GM18519 (cell line): ENCODE measurements at regions not wholly inside any gene's neighbourhood (a gene's known extent, or its start where the extent isn't known, plus 50 kb on each side); places are given as distances from the start of the nearest gene placed in this dataset.

Experiments
- ATAC-seq: cut with Tn5 transposase; IDR thresholded peaks from one replicate; pipeline ENCODE4 v1.9.1; 2021; ENCODE audit warnings: mild to moderate bottlenecking, moderate library complexity; ENCODE audit not compliant: unreplicated experiment, low FRiP score

GRCh38 chr2:8030573-8031303 lies 651.1 kb upstream of the ID2 start:
- ATAC-seq: no peak

GRCh38 chr2:8031370-8031769 lies 650.5 kb upstream of the ID2 start:
- no peak for ATAC-seq

- no peak for ATAC-seq
These were observed 648.2 kb upstream of the ID2 start for GRCh38 chr2:8033546-8034096.

DNA sequence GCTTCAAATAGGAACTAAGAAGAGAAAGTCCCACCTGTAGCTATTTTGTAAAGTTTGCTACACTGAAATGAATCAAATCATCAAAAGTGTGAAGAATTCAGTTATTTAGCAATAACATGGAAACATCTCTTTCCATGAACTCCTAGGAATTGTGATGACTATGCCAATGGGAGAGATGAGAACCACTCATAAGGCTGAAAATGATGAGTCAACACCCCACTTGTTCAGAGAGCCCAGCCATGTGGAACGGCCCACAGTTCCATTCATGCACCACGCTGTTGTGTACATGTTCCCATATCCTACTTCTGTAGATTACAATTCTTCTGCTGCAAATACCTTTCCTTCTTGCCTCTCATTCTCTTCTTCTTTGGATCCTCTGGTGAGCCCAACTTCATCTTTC lies 645.5 kb upstream of the ID2 start:
- ATAC-seq: no peak

- no peak for ATAC-seq
These were observed 642.1 kb upstream of the ID2 start for GRCh38 chr2:8039732-8040131.

DNA sequence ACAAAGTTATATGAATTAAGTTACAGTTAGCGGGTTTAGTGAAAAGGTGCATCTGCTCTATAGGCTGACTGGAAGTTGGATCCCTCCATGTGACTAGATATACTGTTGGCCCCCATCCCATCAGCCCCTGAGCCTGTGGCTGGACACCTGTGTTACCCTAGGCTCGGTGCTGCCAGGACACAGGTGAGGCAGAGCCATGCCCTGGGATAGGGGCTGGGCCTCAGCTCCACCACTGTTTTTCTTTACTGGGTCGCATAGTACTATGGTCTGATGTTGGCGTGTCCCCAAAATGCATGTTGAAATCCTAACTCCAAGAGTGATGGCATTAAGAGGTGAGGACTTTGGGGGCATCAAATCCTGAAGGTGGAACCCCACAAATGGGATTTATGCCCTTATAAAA lies 638.6 kb upstream of the ID2 start:
- no peak for ATAC-seq

- ATAC-seq: no peak
These were observed 637.7 kb upstream of the ID2 start for GRCh38 chr2:8044046-8044594.

GRCh38 chr2:8045081-8045614 lies 636.7 kb upstream of the ID2 start:
- ATAC-seq: no peak

- no peak for ATAC-seq
These were observed 635.0 kb upstream of the ID2 start for GRCh38 chr2:8046849-8047248.

DNA sequence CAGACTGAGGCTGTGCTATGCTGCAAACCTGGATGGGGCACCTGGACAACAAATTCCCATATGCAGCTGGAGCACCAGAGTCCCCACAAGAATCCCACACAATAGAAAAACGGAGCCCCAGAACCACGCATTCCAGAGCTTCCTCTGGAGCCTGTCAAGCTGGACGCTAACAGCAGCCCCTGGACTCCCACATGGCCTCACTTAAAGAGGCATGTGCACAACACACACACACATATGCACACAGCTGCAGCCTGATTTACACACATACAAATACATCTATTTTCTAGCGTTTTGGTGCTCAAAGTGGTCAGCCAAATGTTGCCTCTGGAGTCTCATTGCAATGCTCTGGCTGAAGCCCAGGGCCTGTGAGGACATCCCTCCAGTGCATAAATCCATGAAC lies 632.7 kb upstream of the ID2 start:
- ATAC-seq: no peak

DNA sequence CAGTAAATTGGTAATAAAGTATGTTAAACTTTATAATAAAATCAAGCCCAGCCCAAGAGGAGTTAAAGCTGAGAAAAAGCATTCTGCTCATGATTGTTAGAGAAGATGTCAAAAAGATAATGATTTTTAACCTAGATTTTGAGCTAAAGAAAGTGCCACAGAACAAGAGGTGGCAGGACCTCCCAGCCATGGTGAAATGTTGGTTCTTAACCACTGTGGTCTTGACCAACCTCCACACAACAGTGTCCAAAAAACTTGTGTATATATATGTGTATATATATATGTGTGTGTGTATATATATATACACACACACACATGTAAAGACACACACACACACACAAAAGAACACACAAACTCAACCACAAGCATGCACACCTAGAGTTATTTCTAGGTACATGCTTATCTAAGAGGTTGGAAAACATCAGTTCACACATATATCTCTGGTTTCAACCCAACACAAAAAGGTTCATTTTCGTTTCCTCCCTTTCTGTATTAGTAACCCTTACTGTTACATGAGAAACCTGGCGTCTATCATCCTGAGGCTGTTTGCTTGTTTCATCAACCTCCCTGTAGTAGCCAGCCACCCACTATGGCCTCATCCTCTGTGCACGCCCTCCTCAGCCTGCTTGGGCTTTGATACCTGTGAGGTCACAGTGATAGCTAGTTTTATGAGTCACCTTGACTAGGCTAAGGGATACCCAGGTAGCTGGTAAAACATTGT lies 631.8 kb upstream of the ID2 start:
- ATAC-seq: peak; percentile 90

GRCh38 chr2:8053216-8053615 lies 628.6 kb upstream of the ID2 start:
- no peak for ATAC-seq

GRCh38 chr2:8054070-8054469 lies 627.8 kb upstream of the ID2 start:
- no peak for ATAC-seq

DNA sequence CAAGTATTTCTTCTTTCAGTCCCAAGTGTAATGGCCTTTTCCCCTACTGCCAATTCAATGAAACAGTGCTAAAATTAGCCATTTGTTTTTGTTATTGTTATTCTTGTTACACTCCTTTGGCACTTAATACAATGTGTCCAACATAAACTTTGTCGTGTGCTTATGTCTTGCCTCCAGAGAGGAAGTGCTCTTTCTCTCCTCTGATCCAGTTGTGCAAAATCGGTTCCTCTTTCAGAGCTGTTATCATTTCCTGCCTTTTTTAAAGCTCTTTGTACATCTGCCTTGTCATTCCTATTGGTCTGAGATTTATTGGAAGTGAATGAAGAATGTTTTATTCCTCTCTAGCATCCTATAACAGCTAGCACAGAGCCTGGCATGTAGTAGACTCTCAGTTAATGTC lies 623.2 kb upstream of the ID2 start:
- ATAC-seq: no peak

DNA sequence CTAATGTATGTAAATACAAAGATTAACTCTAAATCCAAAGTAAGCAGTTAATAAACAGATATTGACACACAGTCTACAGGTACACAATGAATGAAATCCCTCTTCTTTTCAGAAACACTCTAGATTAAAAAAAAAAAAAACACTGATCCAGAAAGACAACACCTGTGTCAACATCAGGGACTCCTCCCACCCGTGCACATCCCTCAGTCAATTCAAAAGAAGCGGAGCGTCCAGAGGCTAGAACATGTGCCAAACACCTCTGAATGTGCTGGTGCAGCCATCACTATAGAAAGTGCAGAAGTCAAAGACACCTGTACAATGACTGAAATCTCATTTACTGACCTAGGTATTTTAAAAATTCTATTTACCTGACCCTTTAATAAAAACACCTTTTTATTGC lies 622.6 kb upstream of the ID2 start:
- ATAC-seq: no peak

DNA sequence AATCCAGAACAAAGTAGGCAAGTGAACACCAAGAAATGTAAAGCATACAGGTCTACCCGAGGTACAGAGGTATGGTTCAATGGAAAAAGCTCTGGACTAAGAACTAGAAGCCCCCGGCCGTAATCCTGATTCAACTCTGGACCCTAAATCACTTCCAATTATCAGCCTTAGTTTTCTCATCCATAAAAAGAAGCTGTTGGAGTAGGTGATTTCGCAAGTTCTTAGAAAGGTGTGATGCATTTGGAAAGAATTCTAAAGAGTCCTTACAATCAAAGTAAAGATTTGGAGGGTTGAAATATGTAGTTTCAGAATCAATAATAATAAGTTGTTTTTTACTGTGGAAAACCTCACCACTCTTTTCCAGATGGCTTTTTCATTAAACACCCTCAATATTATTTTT lies 622.1 kb upstream of the ID2 start:
- no peak for ATAC-seq

DNA sequence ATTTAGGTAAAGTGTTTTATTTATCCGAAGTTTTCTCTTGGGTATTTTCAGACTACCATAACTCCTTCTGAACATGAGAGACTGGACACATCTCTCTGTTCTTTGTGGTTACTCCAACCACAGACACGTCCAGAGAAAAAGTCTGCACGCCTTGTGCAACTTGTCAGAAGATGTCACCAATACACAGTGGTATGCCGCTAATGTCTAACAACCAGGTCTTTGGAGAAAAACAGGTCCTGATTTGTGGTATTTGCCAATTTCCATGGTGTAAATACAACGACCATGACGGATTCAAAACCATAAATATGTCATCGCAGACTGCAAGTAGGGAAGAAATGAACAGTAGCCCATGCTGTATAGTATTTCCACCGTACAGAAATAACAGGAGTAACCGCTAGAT lies 620.6 kb upstream of the ID2 start:
- ATAC-seq: no peak

DNA sequence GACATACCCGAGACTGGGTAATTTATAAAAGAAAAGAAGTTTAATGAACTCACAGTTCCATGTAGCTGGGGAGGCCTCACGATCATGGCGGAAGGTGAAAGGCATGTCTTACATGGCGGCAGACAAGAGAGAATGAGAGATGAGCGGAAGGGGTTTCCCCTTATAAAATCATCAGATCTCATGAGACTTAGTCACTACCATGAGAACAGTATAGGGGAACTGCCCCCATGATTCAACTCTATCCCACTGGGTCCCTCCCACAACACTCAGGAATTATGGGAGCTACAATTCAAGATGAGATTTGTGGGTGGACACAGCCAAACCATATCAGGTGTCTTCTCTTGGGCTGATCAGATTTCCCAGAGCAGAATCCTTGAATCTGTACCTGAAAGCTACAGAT lies 617.3 kb upstream of the ID2 start:
- no peak for ATAC-seq

DNA sequence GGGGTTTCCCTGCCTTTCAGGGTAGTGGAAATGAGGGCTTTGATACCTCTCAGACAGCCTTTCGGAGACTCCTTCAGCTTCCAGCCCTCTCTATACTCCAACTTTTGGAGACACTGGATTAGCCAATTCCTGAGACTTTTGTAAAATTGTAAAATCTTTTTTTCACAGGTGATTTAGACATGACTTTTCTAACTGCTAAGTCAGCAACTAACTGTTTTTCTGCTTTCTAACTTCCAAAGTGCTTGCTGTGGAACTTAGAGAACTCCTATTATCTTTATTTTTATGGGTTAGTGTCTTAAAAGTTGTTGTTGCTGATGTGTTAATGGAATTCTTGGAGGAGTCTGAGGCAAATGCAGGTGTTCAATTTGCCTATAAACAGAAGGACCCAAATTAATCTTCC lies 616.7 kb upstream of the ID2 start:
- ATAC-seq: no peak

GRCh38 chr2:8067784-8068336 lies 614.0 kb upstream of the ID2 start:
- no peak for ATAC-seq

GRCh38 chr2:8072907-8073306 lies 608.9 kb upstream of the ID2 start:
- ATAC-seq: no peak
